ENCODE measurements at regions not wholly inside any gene's neighbourhood (a gene's known extent, or its start where the extent isn't known, plus 50 kb on each side); places are given as distances from the start of the nearest gene placed in this dataset.

- Histone ChIP-seq H3K4me3 (ENCODE audit: extremely low read depth in 1 of 4, insufficient read depth in 2 of 4, low read depth in 3 of 4, low read length in 4 of 4) (no peak overlapping the region), H4K20me1 (replicated peaks in 1 of 2; ENCODE audit: control insufficient read depth in 1 of 2, insufficient read depth in 2 of 2, low read length in 2 of 2) (no peaks in the 10 kb centered on the region), H3K27me3 (replicated peaks in 1 of 4; ENCODE audit: control insufficient read depth in 3 of 4, extremely low read depth in 1 of 4, insufficient read depth in 3 of 4, low read length in 3 of 4) (no peaks in the 10 kb centered on the region), H3K23me2 (ENCODE audit: low read depth, low read length) (no peaks in the 10 kb centered on the region), H3K18ac (ENCODE audit: extremely low read depth, low read length) (peak overlapping the region; percentile 60), H3K23ac (ENCODE audit: insufficient read length) (no peak overlapping the region), H2AK5ac (ENCODE audit: low read depth, low read length) (no peak overlapping the region), H2BK12ac (ENCODE audit: low read depth, low read length) (peak overlapping the region; percentile 92), H4K8ac (ENCODE audit: extremely low read depth, insufficient read depth, low read length) (no peak overlapping the region), H3K4ac (replicated peaks; ENCODE audit: insufficient read length, low read depth, low read length) (no peak overlapping the region), H2BK20ac (ENCODE audit: low read length) (peak overlapping the region; percentile 23; the same call in 1 of the 2 replicates), H3K9me3 (ENCODE audit: insufficient read depth in 2 of 2, low read depth in 1 of 2, low read length in 1 of 2) (no peaks in the 10 kb centered on the region), H3K36me3 (ENCODE audit: control insufficient read depth in 2 of 4, insufficient read depth in 4 of 4, low read length in 3 of 4) (no peaks in the 10 kb centered on the region), H3K14ac (ENCODE audit: insufficient read length) (no peak overlapping the region), H3K79me2 (ENCODE audit: control insufficient read depth in 1 of 2, insufficient read depth in 2 of 2, low read length in 2 of 2) (no peaks in the 10 kb centered on the region), H2BK15ac (ENCODE audit: low read length) (no peak overlapping the region), H4K91ac (replicated peaks; ENCODE audit: insufficient read length, low read length) (no peak overlapping the region), H4K5ac (ENCODE audit: insufficient read length, low read depth, low read length) (no peak overlapping the region), H2BK5ac (ENCODE audit: low read depth, low read length) (0 out of 2 replicates have a peak overlapping the region, but pooled peaks have one; percentile 15), H3K27ac (ENCODE audit: low read depth, low read length) (no peak overlapping the region), H3K79me1 (ENCODE audit: low read depth, low read length) (no peaks in the 10 kb centered on the region), H3K4me1 (replicated peaks in 1 of 4; ENCODE audit: control insufficient read depth in 3 of 4, insufficient read depth in 4 of 4, low read length in 3 of 4) (peaks cover 4 to 7% (median 4%) of the 10 kb centered on the region in 4 experiments; a peak in 5 of 7 replicates), H2BK120ac (replicated peaks; ENCODE audit: low read depth, low read length) (no peak overlapping the region), H2AFZ (ENCODE audit: low read length) (0 out of 2 replicates have a peak overlapping the region, but pooled peaks have one; percentile 44), H3K56ac (replicated peaks; ENCODE audit: insufficient read length, low read depth, low read length) (no peak overlapping the region), H3K9ac (replicated peaks in 1 of 4; ENCODE audit: extremely low read depth in 1 of 4, low read depth in 3 of 4, low read length in 3 of 4) (no peak overlapping the region), H3K4me2 (ENCODE audit: insufficient read depth in 1 of 2, low read depth in 2 of 2, low read length in 2 of 2) (no peak overlapping the region)
- ChIA-PET POLR2A (ENCODE audit: partially characterized antibody) (interaction anchor here (0.6 to 0.7 kb wide), 2 partner anchors 18 to 35 kb away, joined by 3 read pairs; no protein-coding TSS in a partner anchor), CTCF (ENCODE audit: partially characterized antibody) (interaction anchor here (2.6 kb wide), 1 partner anchor 48 kb away, joined by 6 read pairs; no protein-coding TSS in a partner anchor)
- 85% methylated on average over 5 of the region's 5 CpGs; no CpG with 5 or more reads in 1 of the 2 experiments for WGBS, 2 experiments (ENCODE audit: extremely low coverage in 1 of 2, insufficient coverage in 1 of 2, insufficient read length in 1 of 2, insufficient replicate concordance in 2 of 2, low coverage in 1 of 2, low lambda C conversion rate in 2 of 2, missing lambda C conversion rate in 1 of 2)
- no peak for DNase-seq (ENCODE audit: low read depth in 1 of 2, low spot score in 2 of 2)
- FAIRE-seq, result no peak
- TF ChIP-seq BCL11A (IDR thresholded peaks at IDR 0.05; ENCODE audit: low read depth in 2 of 2, low read length in 2 of 2) (no peak), RBBP5 (IDR thresholded peaks at IDR 0.05; ENCODE audit: borderline replicate concordance, low read depth, low read length) (no peak), POLR2A (IDR thresholded peaks at IDR 0.05; ENCODE audit: control extremely low read depth in 1 of 2, low read depth in 2 of 2, low read length in 2 of 2) (no peak), EP300 (IDR thresholded peaks at IDR 0.05; ENCODE audit: borderline replicate concordance in 1 of 2, low read depth in 2 of 2, low read length in 2 of 2) (no peak), GTF2F1 (IDR thresholded peaks at IDR 0.05; ENCODE audit: borderline replicate concordance, low read depth, low read length) (no peak), RNF2 (IDR thresholded peaks at IDR 0.05; ENCODE audit: borderline replicate concordance, low read depth, low read length, missing control alignments, poor library complexity, severe bottlenecking) (no peak), GABPA (IDR thresholded peaks at IDR 0.05; ENCODE audit: borderline replicate concordance, insufficient read depth, low read length) (no peak), SIN3A (conservative IDR thresholded peaks at IDR 0.05 in 1 of 2, IDR thresholded peaks at IDR 0.05 in 1 of 2; ENCODE audit: low read depth in 1 of 2, low read length in 2 of 2) (no peak), KDM4A (IDR thresholded peaks at IDR 0.05; ENCODE audit: low read depth, low read length, severe bottlenecking) (no peak), CEBPB (IDR thresholded peaks at IDR 0.05; ENCODE audit: low read depth, low read length) (no peak), EZH2 (IDR thresholded peaks at IDR 0.05; ENCODE audit: low read depth, low read length, severe bottlenecking) (no peak), RFX5 (IDR thresholded peaks at IDR 0.05; ENCODE audit: borderline replicate concordance, low read depth, low read length) (no peak)
Measured at GRCh38 chr10:21326594-21327288, 198.7 kb downstream of the SKIDA1 start.
